Suprapubic skin (tissue), 4 donors: ENCODE measurements at regions not wholly inside any gene's neighbourhood (a gene's known extent, or its start where the extent isn't known, plus 50 kb on each side); places are given as distances from the start of the nearest gene placed in this dataset.

Experiments used
- POLR2A ChIP-seq, 2 donors: fragments of 450-650 bp; IDR thresholded peaks; one replicate each; pipeline ENCODE4 v1.6.1; 2017; ENCODE audit warnings: antibody characterized with exemption in 2 of 2, mild to moderate bottlenecking in 2 of 2, moderate library complexity in 2 of 2
- POLR2AphosphoS5 ChIP-seq, 3 donors: sonication (generic); formaldehyde crosslinking; IDR thresholded peaks; one replicate each; pipeline ENCODE4 v1.6.1; 2017; ENCODE audit warnings: antibody characterized with exemption in 3 of 3
- TF ChIP-seq, protein P1 (sequence below), 2 donors: fragments of 200-600 bp in 1 of 2; fragments of 450-650 bp in 1 of 2; sonication (generic) in 1 of 2; IDR thresholded peaks; one replicate each; pipeline ENCODE4 v1.5.1; 2016 to 2019; ENCODE audit warnings: antibody characterized with exemption in 2 of 2, mild to moderate bottlenecking in 1 of 2, moderate library complexity in 1 of 2

GRCh38 chr2:220346919-220347318 lies 719.5 kb downstream of the SLC4A3 start:
- TF ChIP-seq POLR2A (IDR thresholded peaks at IDR 0.05) = no peak
- TF ChIP-seq, protein P1, sequence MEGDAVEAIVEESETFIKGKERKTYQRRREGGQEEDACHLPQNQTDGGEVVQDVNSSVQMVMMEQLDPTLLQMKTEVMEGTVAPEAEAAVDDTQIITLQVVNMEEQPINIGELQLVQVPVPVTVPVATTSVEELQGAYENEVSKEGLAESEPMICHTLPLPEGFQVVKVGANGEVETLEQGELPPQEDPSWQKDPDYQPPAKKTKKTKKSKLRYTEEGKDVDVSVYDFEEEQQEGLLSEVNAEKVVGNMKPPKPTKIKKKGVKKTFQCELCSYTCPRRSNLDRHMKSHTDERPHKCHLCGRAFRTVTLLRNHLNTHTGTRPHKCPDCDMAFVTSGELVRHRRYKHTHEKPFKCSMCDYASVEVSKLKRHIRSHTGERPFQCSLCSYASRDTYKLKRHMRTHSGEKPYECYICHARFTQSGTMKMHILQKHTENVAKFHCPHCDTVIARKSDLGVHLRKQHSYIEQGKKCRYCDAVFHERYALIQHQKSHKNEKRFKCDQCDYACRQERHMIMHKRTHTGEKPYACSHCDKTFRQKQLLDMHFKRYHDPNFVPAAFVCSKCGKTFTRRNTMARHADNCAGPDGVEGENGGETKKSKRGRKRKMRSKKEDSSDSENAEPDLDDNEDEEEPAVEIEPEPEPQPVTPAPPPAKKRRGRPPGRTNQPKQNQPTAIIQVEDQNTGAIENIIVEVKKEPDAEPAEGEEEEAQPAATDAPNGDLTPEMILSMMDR (IDR thresholded peaks at IDR 0.05) = no peak
- no peak for TF ChIP-seq POLR2AphosphoS5 (IDR thresholded peaks at IDR 0.05)
